PC-3 (cell line): ENCODE measurements at regions not wholly inside any gene's neighbourhood (a gene's known extent, or its start where the extent isn't known, plus 50 kb on each side); places are given as distances from the start of the nearest gene placed in this dataset.

ENCODE experiments used
- ATAC-seq: fragments of 200-7000 bp; cut with Tn5 transposase; 2 replicates; pipeline ENCODE4 v1.9.1; 2020; ENCODE audit warnings: mild to moderate bottlenecking, moderate library complexity
- BruUV-seq: library from RNA; stranded (reverse); fragments of 400-500 nt; replicated peaks from 2 replicates; lab custom pipeline; 2021; lab: Mats Ljungman, UMichigan
- CTCF ChIA-PET: fragments of 300-600 bp; sonication (Branson Sonifier 250); formaldehyde crosslinking; loops from one replicate; lab custom pipeline; 2022; ENCODE audit warnings: antibody characterized with exemption; lab: Charles Lee
- POLR2A ChIA-PET: fragments of 300-600 bp; sonication (Branson Sonifier 250); formaldehyde crosslinking; loops from one replicate; lab custom pipeline; 2022; ENCODE audit warnings: antibody characterized with exemption; ENCODE audit not compliant: unreplicated experiment; lab: Charles Lee
- DNase-seq: peaks from one replicate; pipeline ENCODE4 v3.0.0-alpha.2; 2015
- H2AFZ ChIP-seq: fragments of 300-600 bp; sonication (generic); 2 replicates; pipeline ENCODE4 v1.6.0; 2016; ENCODE audit warnings: antibody characterized with exemption, low read length
- H3F3A ChIP-seq: fragments of 300-600 bp; sonication (generic); one replicate; pipeline ENCODE4 v1.6.0; 2017; ENCODE audit warnings: antibody characterized with exemption, low read length, control low read depth, mild to moderate bottlenecking; ENCODE audit not compliant: unreplicated experiment
- H3K27ac ChIP-seq: fragments of 300-600 bp; sonication (generic); 2 replicates; pipeline ENCODE4 v1.5.1; 2016; ENCODE audit warnings: mild to moderate bottlenecking, low read length
- H3K27me3 ChIP-seq: fragments of 300-600 bp; sonication (generic); 2 replicates; pipeline ENCODE4 v1.6.1; 2016; ENCODE audit warnings: low read length, mixed read lengths
- H3K36me3 ChIP-seq: fragments of 300-600 bp; sonication (generic); 2 replicates; pipeline ENCODE4 v1.6.1; 2016; ENCODE audit warnings: low read depth, mixed run types, low read length, mixed read lengths
- H3K4me1 ChIP-seq: fragments of 300-600 bp; sonication (generic); 2 replicates; pipeline ENCODE4 v1.5.1; 2016; ENCODE audit warnings: low read length; ENCODE audit not compliant: insufficient read depth
- H3K4me2 ChIP-seq: fragments of 300-600 bp; sonication (generic); 2 replicates; pipeline ENCODE4 v1.6.0; 2016; ENCODE audit warnings: low read length
- H3K4me3 ChIP-seq: fragments of 300-600 bp; sonication (generic); 2 replicates; pipeline ENCODE4 v1.5.1; 2016; ENCODE audit warnings: mild to moderate bottlenecking, low read length, mixed read lengths
- H3K79me2 ChIP-seq: fragments of 300-600 bp; sonication (generic); 2 replicates; pipeline ENCODE4 v1.6.1; 2017; ENCODE audit warnings: low read length, mixed read lengths
- H3K9ac ChIP-seq: fragments of 300-600 bp; sonication (generic); 2 replicates; pipeline ENCODE4 v1.6.0; 2016; ENCODE audit warnings: mild to moderate bottlenecking, low read length
- H3K9me2 ChIP-seq: fragments of 300-600 bp; sonication (generic); replicated peaks from 2 replicates; pipeline ENCODE4 v1.6.1; 2016; ENCODE audit warnings: mixed run types, low read length, mixed read lengths
- H3K9me3 ChIP-seq: fragments of 300-600 bp; sonication (generic); 2 replicates; pipeline ENCODE4 v1.6.1; 2016; ENCODE audit warnings: low read length, mixed read lengths
- H4K20me1 ChIP-seq: fragments of 300-600 bp; sonication (generic); 2 replicates; pipeline ENCODE4 v1.6.1; 2016; ENCODE audit warnings: low read length, mixed read lengths
- EZH2 ChIP-seq: fragments of 300-600 bp; sonication (generic); IDR thresholded peaks from one replicate; pipeline ENCODE4 v1.6.1; 2017; ENCODE audit warnings: antibody characterized with exemption, mild to moderate bottlenecking, low read length; ENCODE audit not compliant: unreplicated experiment
- EZH2phosphoT487 ChIP-seq: fragments of 300-600 bp; sonication (generic); IDR thresholded peaks from 2 replicates; pipeline ENCODE4 v1.6.1; 2018; ENCODE audit warnings: mild to moderate bottlenecking, antibody characterized with exemption, low read length, borderline replicate concordance
- intact Hi-C: fragments of 100-400 bp; cut with micrococcal nuclease; formaldehyde crosslinking; loops from 2 replicates; pipeline ENCODE4 v1.9.0; 2023
- TF ChIP-seq, protein P1 (sequence below): fragments of 300-600 bp; sonication (generic); conservative IDR thresholded peaks from 2 replicates; pipeline ENCODE4 v1.5.1; 2017; ENCODE audit warnings: antibody characterized with exemption, low read depth, mild to moderate bottlenecking, low read length

DNA sequence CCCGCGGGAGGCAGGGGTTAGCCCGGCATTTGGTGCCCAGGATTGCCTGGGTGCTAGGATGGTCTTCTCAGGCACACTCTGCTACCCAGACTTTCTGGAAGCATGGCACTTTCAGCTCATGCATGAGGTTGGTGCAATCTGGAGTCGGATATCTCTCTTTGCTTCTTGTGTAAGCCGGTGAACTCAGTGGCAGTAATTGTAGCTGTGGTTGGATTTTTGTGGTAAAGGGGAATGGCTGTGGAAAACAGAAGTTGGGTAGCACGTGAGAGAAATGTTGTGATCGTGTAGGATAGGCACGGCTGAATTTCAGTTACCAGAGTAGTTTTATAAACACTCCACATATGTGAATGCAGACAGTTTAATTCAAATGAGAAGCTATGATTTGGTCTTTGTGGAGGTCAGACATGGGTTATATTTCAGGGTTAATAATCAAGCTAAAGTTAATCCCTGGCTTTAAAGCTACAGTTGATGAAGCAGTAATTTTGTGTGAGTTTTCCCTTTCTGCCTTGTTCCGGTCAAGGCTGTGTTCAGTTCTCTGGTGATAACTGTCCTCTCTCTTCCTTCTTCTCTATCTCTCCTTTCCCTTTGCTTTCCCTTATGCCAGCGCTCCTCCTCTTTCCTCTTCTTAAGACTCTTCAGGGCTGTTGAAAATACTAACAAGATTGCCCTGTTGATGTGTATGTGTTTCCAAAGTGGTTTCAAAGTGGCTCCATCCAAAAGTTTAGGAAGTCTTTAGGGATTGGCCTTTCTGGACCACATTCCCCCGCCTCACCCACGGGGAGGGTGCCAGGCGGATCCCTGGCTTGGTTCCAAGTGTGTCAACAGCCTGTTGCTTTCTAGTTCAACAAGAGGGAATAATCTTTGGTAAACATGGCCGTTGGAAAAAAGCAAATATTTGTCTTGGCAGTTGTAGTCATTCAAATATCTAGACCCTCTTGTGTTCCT lies 404.6 kb upstream of the C2CD4B start:
- Histone ChIP-seq H3K27me3 (no peaks in the 10 kb centered on the region), H3K27ac (no peak overlapping the region), H2AFZ (no peak overlapping the region), H3K9me3 (no peaks in the 10 kb centered on the region), H3K9me2 (no peaks in the 10 kb centered on the region), H3K4me2 (peak overlapping the region; percentile 44), H3K4me3 (no peak overlapping the region), H3K9ac (no peak overlapping the region), H4K20me1 (no peaks in the 10 kb centered on the region), H3K79me2 (no peaks in the 10 kb centered on the region), H3K36me3 (no peaks in the 10 kb centered on the region), H3K4me1 (peaks cover 33% of the 10 kb centered on the region), H3F3A (no peaks in the 10 kb centered on the region)
- intact Hi-C loops = loop anchor here (10.0 kb wide), 1 partner anchor 175 kb away; no protein-coding TSS in a partner anchor
- no TSS peak for BruUV-seq
- POLR2A ChIA-PET = no interaction called here
- ATAC-seq (peak; percentile 37), DNase-seq (peak; percentile 92)
- CTCF ChIA-PET = interaction anchor here (0.6 kb wide), 2 partner anchors 35 to 1899 kb away, joined by 3 read pairs; no protein-coding TSS in a partner anchor
- TF ChIP-seq EZH2 (no peak), EZH2phosphoT487 (no peak)
- TF ChIP-seq, protein P1, sequence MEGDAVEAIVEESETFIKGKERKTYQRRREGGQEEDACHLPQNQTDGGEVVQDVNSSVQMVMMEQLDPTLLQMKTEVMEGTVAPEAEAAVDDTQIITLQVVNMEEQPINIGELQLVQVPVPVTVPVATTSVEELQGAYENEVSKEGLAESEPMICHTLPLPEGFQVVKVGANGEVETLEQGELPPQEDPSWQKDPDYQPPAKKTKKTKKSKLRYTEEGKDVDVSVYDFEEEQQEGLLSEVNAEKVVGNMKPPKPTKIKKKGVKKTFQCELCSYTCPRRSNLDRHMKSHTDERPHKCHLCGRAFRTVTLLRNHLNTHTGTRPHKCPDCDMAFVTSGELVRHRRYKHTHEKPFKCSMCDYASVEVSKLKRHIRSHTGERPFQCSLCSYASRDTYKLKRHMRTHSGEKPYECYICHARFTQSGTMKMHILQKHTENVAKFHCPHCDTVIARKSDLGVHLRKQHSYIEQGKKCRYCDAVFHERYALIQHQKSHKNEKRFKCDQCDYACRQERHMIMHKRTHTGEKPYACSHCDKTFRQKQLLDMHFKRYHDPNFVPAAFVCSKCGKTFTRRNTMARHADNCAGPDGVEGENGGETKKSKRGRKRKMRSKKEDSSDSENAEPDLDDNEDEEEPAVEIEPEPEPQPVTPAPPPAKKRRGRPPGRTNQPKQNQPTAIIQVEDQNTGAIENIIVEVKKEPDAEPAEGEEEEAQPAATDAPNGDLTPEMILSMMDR = no peak

DNA sequence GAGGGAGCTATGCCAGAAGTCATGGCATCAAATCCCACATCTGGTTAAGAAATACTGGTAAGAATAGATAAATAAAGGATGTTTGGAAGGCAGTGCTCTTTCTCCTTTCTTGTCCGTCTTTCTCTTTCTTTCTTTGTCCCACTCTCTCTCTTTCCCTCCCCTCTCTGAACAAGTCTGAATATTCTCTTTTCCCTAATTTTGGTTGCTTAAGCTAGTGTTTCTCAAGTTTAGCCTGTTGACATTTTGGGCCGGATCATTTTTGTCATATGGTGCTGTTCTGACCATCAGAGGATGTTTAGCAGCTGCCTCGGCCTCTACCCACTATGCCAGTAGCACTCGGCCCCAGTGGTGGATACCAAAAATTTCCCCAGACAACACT lies 405.3 kb upstream of the C2CD4B start:
- no TSS peak for BruUV-seq
- Histone ChIP-seq H3K4me3 (no peak overlapping the region), H3K79me2 (no peaks in the 10 kb centered on the region), H3K4me2 (peak overlapping the region; percentile 44), H3K9me3 (no peaks in the 10 kb centered on the region), H3K27me3 (no peaks in the 10 kb centered on the region), H3K36me3 (no peaks in the 10 kb centered on the region), H3K9ac (no peak overlapping the region), H4K20me1 (no peaks in the 10 kb centered on the region), H3K9me2 (no peaks in the 10 kb centered on the region), H3F3A (no peaks in the 10 kb centered on the region), H3K27ac (no peak overlapping the region), H2AFZ (no peak overlapping the region), H3K4me1 (peaks cover 31% of the 10 kb centered on the region)
- intact Hi-C loops = no loop called here
- DNase-seq = no peak
- ATAC-seq = no peak
- TF ChIP-seq EZH2 = no peak
- TF ChIP-seq, protein P1 = no peak
- no peak for TF ChIP-seq EZH2phosphoT487
- CTCF ChIA-PET = interaction anchor here (0.6 kb wide), 1 partner anchor 1900 kb away, joined by 3 read pairs; no protein-coding TSS in a partner anchor
- POLR2A ChIA-PET = no interaction called here

DNA sequence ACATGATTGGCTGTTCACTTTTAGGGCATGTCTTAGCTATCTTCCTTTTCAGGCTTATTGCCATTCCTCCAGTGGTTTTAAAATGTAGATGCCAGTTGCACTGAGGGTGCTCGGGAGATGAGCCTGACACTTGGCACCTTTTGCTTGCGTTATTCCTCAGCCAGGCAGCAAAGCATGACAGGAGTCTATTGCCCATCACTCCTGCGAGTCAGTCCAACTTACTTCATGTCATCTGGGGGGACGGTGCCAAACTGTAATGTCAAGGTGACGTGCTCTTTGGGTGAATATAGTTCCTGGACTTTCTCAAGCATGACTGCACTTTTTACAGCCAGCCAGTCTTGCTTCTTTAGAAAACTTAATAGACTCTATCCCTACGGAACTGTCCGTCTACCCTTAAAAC lies 406.0 kb upstream of the C2CD4B start:
- H3K27me3 ChIP-seq = no peaks in the 10 kb centered on the region
- ATAC-seq (no peak), DNase-seq (no peak)
- H3K9ac ChIP-seq = no peak overlapping the region
- no TSS peak for BruUV-seq
- H3K4me3 ChIP-seq = no peak overlapping the region
- no peaks in the 10 kb centered on the region for H3K9me2 ChIP-seq
- POLR2A ChIA-PET = no interaction called here
- no peak overlapping the region for H2AFZ ChIP-seq
- peaks cover 24% of the 10 kb centered on the region for H3K4me1 ChIP-seq
- H3K36me3 ChIP-seq = no peaks in the 10 kb centered on the region
- TF ChIP-seq, protein P1 = no peak
- TF ChIP-seq EZH2phosphoT487 (no peak), EZH2 (no peak)
- H3F3A ChIP-seq = no peaks in the 10 kb centered on the region
- H3K79me2 ChIP-seq = no peaks in the 10 kb centered on the region
- CTCF ChIA-PET = no interaction called here
- no peaks in the 10 kb centered on the region for H4K20me1 ChIP-seq
- H3K27ac ChIP-seq = no peak overlapping the region
- H3K9me3 ChIP-seq = no peaks in the 10 kb centered on the region
- intact Hi-C loops = no loop called here
- no peak overlapping the region for H3K4me2 ChIP-seq
